ENCODE measurements at regions not wholly inside any gene's neighbourhood (a gene's known extent, or its start where the extent isn't known, plus 50 kb on each side); places are given as distances from the start of the nearest gene placed in this dataset.
A peak's percentile ranks its signal among the peaks of the same experiment; 100 is the strongest.

DNA sequence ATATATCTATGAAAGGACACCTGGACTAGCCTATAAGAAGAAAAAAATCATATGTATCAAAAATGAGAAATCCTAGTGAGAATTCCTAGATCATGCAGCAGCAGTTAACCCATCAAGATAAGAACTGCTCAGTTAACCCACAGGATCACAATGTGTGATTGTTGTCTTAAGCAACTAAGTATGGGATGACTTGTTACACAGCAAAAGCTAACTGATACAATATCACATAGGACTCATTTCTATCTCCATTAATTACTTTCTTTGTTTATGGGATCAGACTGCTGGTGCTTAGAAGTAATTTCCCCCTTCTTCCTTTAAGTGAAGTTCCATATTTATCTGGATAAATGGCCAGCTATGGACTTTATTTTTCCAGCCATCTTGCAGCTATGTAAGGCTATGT, 280.8 kb upstream of the MARCKS start:
- no peak for DNase-seq (ENCODE audit: low read depth)

DNA sequence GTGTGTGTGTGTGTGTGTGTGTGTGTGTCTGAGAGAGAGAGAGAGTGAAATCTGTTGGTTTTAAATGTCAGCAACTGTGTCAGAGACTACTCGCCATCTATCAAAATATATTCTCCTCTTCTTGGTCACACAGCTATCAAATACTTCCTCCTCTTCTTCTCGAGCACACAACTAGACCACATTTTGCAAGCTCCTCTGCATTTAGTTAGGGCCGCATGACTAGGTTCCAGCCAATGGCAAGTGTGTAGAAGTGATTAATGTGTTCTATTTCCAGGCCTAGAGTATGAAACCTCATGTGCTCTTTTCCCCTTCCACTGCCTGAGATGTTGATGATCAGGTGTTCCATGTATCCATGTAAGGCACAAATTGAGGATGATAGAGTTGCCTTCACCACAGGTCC, 278.5 kb upstream of the MARCKS start:
- no peak for DNase-seq (ENCODE audit: low read depth)

DNA sequence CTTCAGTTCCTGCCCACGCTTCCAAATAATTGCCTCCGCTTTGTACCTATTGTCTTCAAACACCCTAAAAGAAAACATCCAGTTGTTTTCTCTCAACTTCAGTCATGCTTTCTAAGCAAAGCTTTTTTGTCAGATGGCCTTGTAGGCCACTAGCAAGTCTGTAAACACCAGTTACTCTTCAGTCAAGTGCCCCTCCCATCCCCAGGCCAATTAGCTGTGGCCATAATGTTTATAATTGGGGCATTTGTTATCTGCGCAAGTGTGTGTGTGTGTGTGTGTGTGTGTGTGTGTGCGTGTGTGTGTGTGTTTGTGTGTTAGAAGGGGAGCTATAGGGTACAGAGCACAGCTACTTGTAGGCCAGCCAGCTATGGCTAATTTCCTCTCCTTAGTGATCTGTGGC, 272.4 kb upstream of the MARCKS start:
- DNase-seq (ENCODE audit: low read depth): no peak

DNA sequence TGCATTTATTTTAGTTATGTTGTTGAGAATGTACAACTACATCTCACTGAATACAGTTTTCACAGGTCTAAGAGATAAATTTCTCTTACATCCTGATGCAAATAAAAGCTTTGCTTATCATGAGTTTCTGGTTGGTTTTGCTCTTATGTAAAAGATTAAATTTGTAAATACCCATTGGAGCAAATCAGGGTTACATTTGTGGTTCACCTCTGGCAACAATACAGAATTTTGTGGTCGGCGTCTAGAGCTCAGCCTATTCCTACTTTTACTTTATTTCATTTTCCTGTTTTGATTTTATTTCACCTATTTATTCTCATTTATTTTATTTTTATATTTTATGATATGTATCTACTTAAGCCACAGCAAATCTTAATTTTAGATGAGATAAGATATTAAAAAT, 271.9 kb upstream of the MARCKS start:
- no peak for DNase-seq (ENCODE audit: low read depth)

DNA sequence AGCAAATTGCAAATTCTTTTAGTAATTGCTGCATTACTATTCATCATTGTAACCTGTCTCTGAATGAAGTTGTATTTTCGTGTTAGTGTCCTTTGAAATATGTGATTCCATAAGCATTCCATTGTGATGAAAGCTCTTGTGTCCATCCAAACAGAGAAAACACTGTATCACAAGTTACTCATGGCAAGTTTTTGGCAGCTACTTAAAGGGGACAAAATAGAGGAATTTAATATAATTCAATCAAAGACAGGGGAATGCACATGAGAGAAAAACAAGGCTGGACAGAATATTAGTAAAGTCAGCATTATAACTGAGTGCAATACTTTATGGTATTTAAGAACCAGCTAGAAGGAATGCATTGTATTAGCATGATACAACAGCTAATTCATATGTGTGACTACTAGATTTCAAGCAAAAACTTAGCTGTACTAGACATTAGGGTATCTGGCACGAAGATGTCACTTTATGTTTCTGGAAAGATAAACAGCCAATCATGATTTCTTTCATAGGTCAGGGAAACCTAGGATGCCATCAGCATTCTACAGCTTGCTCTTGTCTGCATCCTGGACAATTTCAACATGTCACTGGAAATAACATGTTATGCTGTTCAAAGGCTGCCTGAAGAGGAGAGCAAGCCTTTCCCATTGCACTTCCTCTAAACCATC, 270.6 kb upstream of the MARCKS start:
- peak; percentile 48 for DNase-seq (ENCODE audit: low read depth)

DNA sequence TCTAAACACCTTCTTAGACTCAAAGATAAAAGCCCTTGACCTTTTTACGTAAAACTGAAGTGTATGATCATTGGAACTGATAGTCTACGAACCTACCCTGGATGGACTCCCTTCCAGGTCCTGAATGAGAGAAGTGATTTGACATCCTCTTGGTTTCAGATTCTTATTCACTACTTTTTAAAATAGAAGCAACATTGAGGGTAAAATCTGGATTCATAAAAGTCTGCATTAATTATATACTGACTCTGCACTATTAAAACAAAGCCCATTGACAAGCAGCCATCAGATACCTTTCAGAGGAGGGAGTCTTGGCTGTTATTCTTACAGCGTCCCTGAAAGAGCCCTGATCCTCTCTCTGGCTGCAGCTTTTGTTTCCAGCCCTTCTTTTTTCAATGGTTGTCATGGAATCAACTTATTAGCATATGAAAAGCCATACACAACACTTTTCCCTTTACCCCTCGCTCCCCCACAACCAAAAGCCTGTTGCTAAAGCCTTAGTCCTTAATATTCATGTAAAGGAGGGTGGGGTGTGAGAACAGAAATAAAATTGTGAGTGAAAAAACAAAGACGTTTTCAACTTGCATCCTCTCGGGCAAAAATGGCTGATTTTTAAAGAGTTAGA, 270.0 kb upstream of the MARCKS start:
- no peak for DNase-seq (ENCODE audit: low read depth)

DNA sequence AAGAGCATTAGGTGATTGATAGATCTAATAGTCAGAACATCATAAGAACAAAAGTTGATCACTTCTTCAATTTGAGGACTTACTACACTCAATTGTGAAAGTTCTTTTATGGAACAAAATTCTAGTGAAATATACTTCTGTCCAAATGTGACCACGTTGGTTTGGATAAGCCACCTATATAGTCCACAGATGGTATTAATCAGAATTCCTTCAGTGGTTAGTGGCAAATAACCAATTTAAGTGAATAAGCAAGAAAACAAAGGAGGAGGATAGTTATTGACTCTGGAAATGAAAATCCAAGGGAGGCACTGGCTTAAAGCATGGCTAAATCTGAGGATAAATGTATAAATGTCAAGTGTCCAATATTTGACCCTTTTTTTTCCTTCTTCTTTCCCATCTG, 268.5 kb upstream of the MARCKS start:
- DNase-seq (ENCODE audit: low read depth): no peak

DNA sequence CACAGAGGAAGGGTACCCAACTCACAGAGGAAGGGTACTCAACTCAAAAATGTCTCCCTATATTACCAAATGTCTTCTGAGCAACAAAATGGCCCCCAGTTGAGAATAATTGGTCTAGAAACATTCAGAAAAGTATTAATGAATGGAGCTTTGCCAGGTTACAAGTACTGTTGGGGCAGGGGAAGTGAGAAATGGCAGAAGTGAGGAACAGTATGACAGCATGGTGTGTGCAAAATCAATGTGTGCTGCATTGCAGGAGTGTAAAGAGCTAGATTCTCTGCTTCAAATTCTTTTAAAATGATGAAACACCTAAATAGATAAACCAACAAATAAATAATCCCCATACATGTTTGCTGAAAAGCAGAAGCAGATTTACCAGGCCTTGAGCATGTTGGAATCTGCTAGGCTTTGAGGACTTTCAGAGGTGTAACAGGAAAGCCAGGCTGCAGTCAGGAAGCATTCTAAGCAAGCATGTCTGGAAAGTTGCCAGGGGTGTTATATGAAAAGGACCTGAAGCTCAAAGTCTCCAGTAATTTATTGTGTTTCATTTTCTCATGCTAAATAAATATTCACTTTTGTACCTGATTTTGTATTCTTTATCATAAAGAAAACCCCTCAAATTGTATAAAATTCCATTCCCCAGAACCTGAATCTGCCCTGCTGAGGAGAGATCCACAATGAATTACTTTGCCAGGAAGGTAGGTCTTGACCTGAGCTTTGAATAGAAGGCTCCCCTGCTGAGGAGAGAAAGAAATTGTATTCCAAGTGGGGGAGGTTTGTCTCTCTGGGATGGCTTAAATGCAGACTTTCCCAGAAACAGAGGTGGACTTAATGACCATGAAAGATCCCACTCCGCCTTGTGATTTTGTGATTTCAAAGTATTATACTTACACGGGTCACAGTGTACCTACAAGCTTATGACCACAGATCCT, 265.0 kb upstream of the MARCKS start:
- DNase-seq (ENCODE audit: low read depth): no peak

DNA sequence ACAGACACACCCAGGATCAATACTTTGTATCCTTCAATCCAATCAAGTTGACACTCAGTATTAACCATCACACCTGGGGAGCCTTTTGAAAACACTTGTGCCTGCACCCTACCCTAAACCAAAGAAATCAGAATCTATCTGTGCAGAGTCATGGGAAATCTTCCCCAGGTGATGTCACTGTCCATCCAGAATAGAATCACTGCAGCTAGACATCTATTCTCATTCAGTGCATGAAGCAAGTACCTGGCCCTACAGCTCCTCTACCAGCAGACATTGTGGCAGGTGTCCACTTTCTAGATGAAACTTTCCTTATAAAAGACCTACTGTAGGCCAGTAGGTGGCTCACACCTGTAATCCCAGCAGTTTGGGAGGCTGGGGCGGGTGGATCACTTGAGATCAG, 262.4 kb upstream of the MARCKS start:
- no peak for DNase-seq (ENCODE audit: low read depth)

DNA sequence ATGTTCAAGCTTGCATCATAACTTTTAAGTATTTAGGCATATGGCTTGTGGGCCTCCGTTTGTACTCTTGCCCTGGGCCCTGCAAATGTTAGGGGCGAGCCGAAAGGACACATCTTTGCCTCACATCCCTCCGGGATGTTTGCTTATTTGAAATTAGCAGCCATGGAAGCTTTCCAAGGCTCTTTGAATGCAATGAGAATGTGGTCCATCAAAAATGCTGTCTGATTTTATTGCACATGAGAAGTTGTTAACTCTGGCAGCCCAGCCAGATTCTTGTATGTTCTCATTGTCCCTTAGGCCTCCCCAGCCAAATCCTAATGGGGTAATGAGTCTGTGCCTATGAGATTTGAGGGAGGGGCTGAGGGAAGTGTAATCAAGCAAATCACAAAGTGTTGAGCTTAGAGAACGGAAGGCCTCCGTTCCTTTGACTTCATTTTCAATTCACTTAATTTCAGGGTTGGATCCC, 261.2 kb upstream of the MARCKS start:
- no peak for DNase-seq (ENCODE audit: low read depth)

GRCh38 chr6:113596387-113597230, 260.5 kb upstream of the MARCKS start:
- DNase-seq (ENCODE audit: low read depth): no peak

DNA sequence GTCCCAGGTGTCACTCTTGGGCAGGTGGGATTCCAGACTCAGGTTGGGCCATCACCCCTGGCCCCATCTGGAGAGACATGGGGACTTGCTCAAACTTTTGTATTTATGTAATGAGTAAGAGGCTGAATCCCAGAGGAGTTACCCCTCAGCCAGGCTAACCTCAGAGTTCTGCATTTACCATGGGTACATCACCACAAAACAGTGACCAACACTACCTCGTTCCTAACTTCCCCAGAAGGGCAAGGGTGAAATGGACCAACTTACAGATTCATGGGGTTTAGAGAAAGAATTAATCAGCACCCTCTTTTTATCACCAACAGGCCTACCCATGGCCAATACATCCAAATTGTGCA, 259.9 kb upstream of the MARCKS start:
- no peak for DNase-seq (ENCODE audit: low read depth)

DNA sequence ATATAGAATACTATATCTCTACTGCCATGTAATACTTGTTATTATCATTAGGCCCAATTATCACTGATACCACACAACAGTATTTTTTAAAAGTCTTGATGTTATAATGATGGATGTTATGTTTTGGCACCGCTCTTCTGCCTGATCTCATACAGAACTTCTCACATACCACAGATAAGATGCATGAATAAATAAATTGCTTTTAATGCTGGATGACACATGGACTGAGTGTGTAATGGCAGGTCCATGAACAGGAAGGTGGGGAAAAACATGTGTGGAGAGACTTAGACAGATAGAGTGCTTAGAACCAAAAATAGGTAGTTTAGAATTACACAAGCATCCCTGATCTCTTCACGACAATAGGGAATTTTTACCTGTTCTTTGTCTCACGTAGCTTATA, 258.4 kb upstream of the MARCKS start:
- DNase-seq (ENCODE audit: low read depth): no peak

DNA sequence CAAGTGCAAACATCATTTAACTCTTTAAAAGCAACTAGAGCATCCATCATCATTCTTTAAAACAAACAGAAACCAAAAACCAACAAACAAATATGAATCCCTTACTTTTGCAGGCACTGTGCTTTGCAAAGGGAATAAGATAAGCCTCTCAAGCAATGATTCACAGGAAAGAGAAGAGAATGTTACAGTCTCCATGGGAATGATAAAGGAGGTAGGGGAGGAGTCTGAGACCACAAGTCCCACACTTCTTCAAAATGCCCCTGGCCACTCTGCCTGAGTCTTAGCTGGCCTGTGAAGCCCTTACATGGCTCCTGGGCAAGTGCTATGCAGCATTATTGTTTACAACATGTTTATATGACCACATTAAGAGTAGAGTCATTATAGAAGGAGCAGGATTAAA, 257.7 kb upstream of the MARCKS start:
- no peak for DNase-seq (ENCODE audit: low read depth)

- DNase-seq (ENCODE audit: low read depth): no peak
Measured at GRCh38 chr6:113600551-113601339, 256.4 kb upstream of the MARCKS start.

- DNase-seq (ENCODE audit: low read depth): no peak
Measured at GRCh38 chr6:113607821-113608545, 249.2 kb upstream of the MARCKS start.

- no peak for DNase-seq (ENCODE audit: low read depth)
Measured at GRCh38 chr6:113610377-113610988, 246.7 kb upstream of the MARCKS start.

DNA sequence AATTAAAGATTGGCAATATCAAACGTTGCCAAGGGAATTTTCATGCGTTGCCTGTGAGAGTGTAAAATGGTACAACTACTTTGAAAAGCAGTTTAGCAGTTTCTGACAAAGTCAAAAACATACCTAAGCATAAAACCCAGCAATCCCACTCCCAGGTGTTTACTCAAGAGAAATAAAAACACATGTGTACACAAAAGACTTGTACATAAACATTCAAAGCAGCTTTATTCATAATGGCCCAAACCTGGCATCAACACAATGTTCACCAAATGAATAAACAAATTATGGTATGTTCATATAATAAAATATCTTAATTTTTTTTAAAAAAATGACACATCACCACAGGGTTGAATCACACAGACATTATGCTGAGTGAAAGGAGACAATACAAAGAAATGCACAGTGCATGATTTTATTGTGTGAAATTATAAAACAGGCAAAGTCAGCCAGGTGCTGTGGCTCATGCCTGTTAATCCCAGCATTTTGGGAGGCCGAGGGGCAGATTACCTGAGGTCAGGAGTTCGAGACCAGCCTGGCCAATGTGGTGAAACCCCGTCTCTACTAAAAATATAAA, 240.4 kb upstream of the MARCKS start:
- no peak for DNase-seq (ENCODE audit: low read depth)

GRCh38 chr6:113619077-113619476, 238.1 kb upstream of the MARCKS start:
- no peak for DNase-seq (ENCODE audit: low read depth)

GRCh38 chr6:113620386-113620785, 236.8 kb upstream of the MARCKS start:
- DNase-seq (ENCODE audit: low read depth): no peak
